Suprapubic skin (tissue), 4 donors: ENCODE measurements at regions not wholly inside any gene's neighbourhood (a gene's known extent, or its start where the extent isn't known, plus 50 kb on each side); places are given as distances from the start of the nearest gene placed in this dataset.

Source experiments
- DNase-seq, 2 donors: peaks; one replicate each; pipeline ENCODE4 v3.0.0-alpha.2; 2019; ENCODE audit warnings: low spot score in 2 of 2
- H3K27ac ChIP-seq: fragments of 200-600 bp; sonication (generic); one replicate; pipeline ENCODE4 v1.5.1; 2019
- H3K27me3 ChIP-seq: fragments of 200-600 bp; sonication (generic); one replicate; pipeline ENCODE4 v1.5.1; 2019
- H3K36me3 ChIP-seq: fragments of 200-600 bp; sonication (generic); one replicate; pipeline ENCODE4 v1.5.1; 2019
- H3K4me1 ChIP-seq: fragments of 200-600 bp; sonication (generic); one replicate; pipeline ENCODE4 v1.5.1; 2019
- H3K4me3 ChIP-seq: fragments of 200-600 bp; sonication (generic); one replicate; pipeline ENCODE4 v1.5.1; 2019; ENCODE audit warnings: mild to moderate bottlenecking
- H3K9me3 ChIP-seq: fragments of 200-600 bp; sonication (generic); one replicate; pipeline ENCODE4 v1.5.1; 2019
- EP300 ChIP-seq: sonication (generic); formaldehyde crosslinking; IDR thresholded peaks from one replicate; pipeline ENCODE4 v1.6.1; 2017; ENCODE audit warnings: antibody characterized with exemption
- POLR2A ChIP-seq, 2 donors: fragments of 450-650 bp; IDR thresholded peaks; one replicate each; pipeline ENCODE4 v1.6.1; 2017; ENCODE audit warnings: antibody characterized with exemption in 2 of 2, mild to moderate bottlenecking in 2 of 2, moderate library complexity in 2 of 2
- POLR2AphosphoS5 ChIP-seq, 3 donors: sonication (generic); formaldehyde crosslinking; IDR thresholded peaks; one replicate each; pipeline ENCODE4 v1.6.1; 2017; ENCODE audit warnings: antibody characterized with exemption in 3 of 3
- WGBS: methylation state at CpG from one replicate; pipeline ENCODE4 v1.1.5; 2018; 5-methylcytosine and 5-hydroxymethylcytosine counted together
- TF ChIP-seq, protein P1 (sequence below), 2 donors: fragments of 200-600 bp in 1 of 2; fragments of 450-650 bp in 1 of 2; sonication (generic) in 1 of 2; IDR thresholded peaks; one replicate each; pipeline ENCODE4 v1.5.1; 2016 to 2019; ENCODE audit warnings: antibody characterized with exemption in 2 of 2, mild to moderate bottlenecking in 1 of 2, moderate library complexity in 1 of 2

DNA sequence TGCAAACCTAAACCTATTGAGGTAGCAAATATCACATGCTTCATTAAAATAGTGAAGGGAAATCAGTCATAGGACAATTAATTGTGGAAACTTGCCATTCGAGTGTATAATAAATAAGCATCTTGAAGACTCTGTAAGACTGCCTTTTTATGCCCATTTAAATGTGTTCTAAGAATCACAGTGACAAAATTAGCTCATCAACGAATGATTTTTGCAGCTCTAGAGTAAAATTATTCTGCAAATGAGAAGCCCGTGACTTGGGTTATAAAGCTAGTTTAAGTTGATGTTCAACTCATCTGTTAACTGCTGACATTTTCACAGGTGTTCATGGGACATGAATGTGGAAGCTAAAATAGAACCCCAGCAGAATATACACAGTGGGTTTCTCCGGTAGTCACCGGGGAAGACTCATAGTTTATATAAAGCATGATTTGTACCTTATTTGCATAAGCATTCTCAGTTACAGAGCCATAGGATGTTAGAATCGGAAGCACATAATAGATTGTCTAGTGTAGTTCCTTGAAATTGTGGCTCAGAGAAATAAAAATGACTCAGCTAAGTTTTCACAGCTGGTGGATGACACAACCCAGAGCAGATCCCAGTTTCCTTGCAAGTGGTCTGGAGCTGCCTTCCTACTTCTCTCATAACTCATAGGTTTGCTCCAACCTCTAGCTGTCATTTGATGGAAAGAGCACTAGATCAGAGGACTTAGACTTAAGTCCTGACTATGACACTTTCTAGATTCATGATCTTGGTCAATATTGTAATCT, 107.3 kb downstream of the UCHL5 start:
- 68% methylated on average over 6 of the region's 6 CpGs for WGBS
- no peak for DNase-seq
- no peak for TF ChIP-seq EP300
- no peak for TF ChIP-seq POLR2A (IDR thresholded peaks at IDR 0.05)
- Histone ChIP-seq H3K36me3 (no peaks in the 10 kb centered on the region), H3K4me1 (no peaks in the 10 kb centered on the region), H3K27me3 (no peaks in the 10 kb centered on the region), H3K4me3 (no peak overlapping the region), H3K27ac (no peak overlapping the region), H3K9me3 (no peaks in the 10 kb centered on the region)

- DNase-seq = no peak
- Histone ChIP-seq H3K4me1 (no peaks in the 10 kb centered on the region), H3K36me3 (no peaks in the 10 kb centered on the region), H3K27me3 (no peaks in the 10 kb centered on the region), H3K9me3 (no peaks in the 10 kb centered on the region), H3K4me3 (no peak overlapping the region), H3K27ac (no peak overlapping the region)
- TF ChIP-seq POLR2A (IDR thresholded peaks at IDR 0.05) = no peak
- no peak for TF ChIP-seq POLR2AphosphoS5 (IDR thresholded peaks at IDR 0.05)
- TF ChIP-seq, protein P1, sequence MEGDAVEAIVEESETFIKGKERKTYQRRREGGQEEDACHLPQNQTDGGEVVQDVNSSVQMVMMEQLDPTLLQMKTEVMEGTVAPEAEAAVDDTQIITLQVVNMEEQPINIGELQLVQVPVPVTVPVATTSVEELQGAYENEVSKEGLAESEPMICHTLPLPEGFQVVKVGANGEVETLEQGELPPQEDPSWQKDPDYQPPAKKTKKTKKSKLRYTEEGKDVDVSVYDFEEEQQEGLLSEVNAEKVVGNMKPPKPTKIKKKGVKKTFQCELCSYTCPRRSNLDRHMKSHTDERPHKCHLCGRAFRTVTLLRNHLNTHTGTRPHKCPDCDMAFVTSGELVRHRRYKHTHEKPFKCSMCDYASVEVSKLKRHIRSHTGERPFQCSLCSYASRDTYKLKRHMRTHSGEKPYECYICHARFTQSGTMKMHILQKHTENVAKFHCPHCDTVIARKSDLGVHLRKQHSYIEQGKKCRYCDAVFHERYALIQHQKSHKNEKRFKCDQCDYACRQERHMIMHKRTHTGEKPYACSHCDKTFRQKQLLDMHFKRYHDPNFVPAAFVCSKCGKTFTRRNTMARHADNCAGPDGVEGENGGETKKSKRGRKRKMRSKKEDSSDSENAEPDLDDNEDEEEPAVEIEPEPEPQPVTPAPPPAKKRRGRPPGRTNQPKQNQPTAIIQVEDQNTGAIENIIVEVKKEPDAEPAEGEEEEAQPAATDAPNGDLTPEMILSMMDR (IDR thresholded peaks at IDR 0.05) = no peak
- TF ChIP-seq EP300 = no peak
- 67% methylated on average over 2 of the region's 2 CpGs for WGBS
These were observed 106.5 kb downstream of the UCHL5 start for GRCh38 chr1:192952646-192953045.

- no peaks in the 10 kb centered on the region for H3K36me3 ChIP-seq
- no peak overlapping the region for H3K27ac ChIP-seq
- DNase-seq = no peak
- no peak overlapping the region for H3K4me3 ChIP-seq
- 84% methylated on average over 7 of the region's 7 CpGs for WGBS
- no peaks in the 10 kb centered on the region for H3K9me3 ChIP-seq
- TF ChIP-seq, protein P1 (IDR thresholded peaks at IDR 0.05) = no peak
- TF ChIP-seq POLR2AphosphoS5 (IDR thresholded peaks at IDR 0.05) (no peak), POLR2A (IDR thresholded peaks at IDR 0.05) (no peak), EP300 (no peak)
- no peaks in the 10 kb centered on the region for H3K27me3 ChIP-seq
- no peaks in the 10 kb centered on the region for H3K4me1 ChIP-seq
These were observed 104.4 kb downstream of the UCHL5 start for GRCh38 chr1:192954705-192955265.

DNA sequence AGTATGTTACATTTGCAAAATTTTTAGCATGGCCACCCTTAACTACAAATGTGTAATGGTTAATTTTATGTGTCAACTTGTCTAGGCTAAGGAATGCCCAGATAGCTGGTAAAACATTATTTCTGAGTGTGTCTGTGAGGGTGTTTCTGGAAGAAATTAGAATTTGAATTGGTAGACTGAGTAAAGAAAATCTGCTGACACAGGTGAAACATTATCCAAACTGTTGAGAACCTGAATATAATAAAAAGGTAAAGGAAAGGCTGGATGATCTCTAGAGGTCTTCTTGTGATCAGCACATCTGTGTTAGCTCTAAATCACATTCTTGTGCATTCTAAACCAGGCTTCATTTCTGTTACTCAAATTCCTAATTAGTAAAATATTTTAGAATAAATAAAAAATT, 100.8 kb downstream of the UCHL5 start:
- H3K4me3 ChIP-seq = no peak overlapping the region
- H3K27me3 ChIP-seq = no peaks in the 10 kb centered on the region
- DNase-seq = no peak
- no peaks in the 10 kb centered on the region for H3K9me3 ChIP-seq
- TF ChIP-seq, protein P1 (IDR thresholded peaks at IDR 0.05) = no peak
- TF ChIP-seq POLR2AphosphoS5 (IDR thresholded peaks at IDR 0.05) (no peak), EP300 (no peak), POLR2A (IDR thresholded peaks at IDR 0.05) (no peak)
- H3K4me1 ChIP-seq = no peaks in the 10 kb centered on the region
- H3K27ac ChIP-seq = no peak overlapping the region
- no peaks in the 10 kb centered on the region for H3K36me3 ChIP-seq

GRCh38 chr1:192958871-192959270, 100.3 kb downstream of the UCHL5 start:
- no peaks in the 10 kb centered on the region for H3K4me1 ChIP-seq
- TF ChIP-seq, protein P1 (IDR thresholded peaks at IDR 0.05) = no peak
- no peak for TF ChIP-seq EP300
- no peak for TF ChIP-seq POLR2AphosphoS5 (IDR thresholded peaks at IDR 0.05)
- TF ChIP-seq POLR2A (IDR thresholded peaks at IDR 0.05) = no peak
- no peaks in the 10 kb centered on the region for H3K27me3 ChIP-seq
- H3K4me3 ChIP-seq = no peak overlapping the region
- no peak overlapping the region for H3K27ac ChIP-seq
- H3K36me3 ChIP-seq = no peaks in the 10 kb centered on the region
- H3K9me3 ChIP-seq = no peaks in the 10 kb centered on the region
- DNase-seq = no peak
